ENCODE measurements at regions not wholly inside any gene's neighbourhood (a gene's known extent, or its start where the extent isn't known, plus 50 kb on each side); places are given as distances from the start of the nearest gene placed in this dataset.

DNA sequence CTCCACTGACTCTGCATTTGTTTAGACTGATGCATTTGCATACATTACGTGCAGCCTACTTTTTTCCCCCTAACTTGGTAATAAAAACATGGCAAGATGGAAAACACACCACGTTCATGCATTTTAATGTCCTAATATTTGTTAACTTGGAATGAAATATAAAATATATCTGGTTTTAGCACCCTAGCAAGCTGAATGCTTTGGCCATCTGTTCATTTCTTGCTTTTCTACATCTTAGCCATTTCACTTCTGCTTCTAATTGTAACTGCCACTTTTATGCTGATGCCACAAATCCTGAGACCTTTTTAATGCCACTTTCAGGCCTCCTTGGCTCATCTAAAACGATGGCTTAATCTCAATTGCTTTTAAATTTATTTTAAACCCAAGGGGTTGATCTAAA, 177.7 kb upstream of the RASSF8 start:
- Histone ChIP-seq H3K79me2 (no peaks in the 10 kb centered on the region), H3K9me3 (ENCODE audit: control insufficient read depth, low read length) (no peaks in the 10 kb centered on the region)
- TF ChIP-seq, protein P1, sequence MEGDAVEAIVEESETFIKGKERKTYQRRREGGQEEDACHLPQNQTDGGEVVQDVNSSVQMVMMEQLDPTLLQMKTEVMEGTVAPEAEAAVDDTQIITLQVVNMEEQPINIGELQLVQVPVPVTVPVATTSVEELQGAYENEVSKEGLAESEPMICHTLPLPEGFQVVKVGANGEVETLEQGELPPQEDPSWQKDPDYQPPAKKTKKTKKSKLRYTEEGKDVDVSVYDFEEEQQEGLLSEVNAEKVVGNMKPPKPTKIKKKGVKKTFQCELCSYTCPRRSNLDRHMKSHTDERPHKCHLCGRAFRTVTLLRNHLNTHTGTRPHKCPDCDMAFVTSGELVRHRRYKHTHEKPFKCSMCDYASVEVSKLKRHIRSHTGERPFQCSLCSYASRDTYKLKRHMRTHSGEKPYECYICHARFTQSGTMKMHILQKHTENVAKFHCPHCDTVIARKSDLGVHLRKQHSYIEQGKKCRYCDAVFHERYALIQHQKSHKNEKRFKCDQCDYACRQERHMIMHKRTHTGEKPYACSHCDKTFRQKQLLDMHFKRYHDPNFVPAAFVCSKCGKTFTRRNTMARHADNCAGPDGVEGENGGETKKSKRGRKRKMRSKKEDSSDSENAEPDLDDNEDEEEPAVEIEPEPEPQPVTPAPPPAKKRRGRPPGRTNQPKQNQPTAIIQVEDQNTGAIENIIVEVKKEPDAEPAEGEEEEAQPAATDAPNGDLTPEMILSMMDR (IDR thresholded peaks at IDR 0.05), result no peak

DNA sequence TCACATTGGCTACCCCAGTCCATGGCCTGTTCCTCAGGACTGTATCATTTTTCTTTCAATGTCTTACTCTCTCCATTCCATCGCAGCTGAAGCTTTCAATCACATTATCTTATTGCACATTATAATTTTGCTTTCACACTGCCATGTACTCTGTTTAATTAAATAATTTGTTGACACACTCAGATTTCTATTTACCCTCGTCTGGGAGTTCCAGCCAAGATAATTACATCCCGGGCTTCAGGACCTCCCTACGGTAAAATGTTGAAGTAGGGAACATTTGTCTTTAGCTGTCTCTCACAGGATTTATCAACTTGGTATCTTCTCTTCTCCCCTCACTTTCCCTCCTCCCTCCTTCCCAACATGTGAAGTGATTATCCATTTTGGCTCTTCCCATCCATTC, 177.2 kb upstream of the RASSF8 start:
- TF ChIP-seq, protein P1 (IDR thresholded peaks at IDR 0.05), result no peak
- Histone ChIP-seq H3K27me3 (ENCODE audit: control insufficient read depth, insufficient read depth, low read length) (no peaks in the 10 kb centered on the region), H3K4me1 (no peaks in the 10 kb centered on the region), H3K27ac (no peak overlapping the region), H2AFZ (no peak overlapping the region), H3K4me2 (ENCODE audit: low read length) (no peak overlapping the region), H3K36me3 (ENCODE audit: control insufficient read depth, insufficient read depth, low read length) (no peaks in the 10 kb centered on the region), H3K4me3 (ENCODE audit: low read depth, low read length) (no peak overlapping the region), H3K9me3 (ENCODE audit: control insufficient read depth, low read length) (no peaks in the 10 kb centered on the region), H3K79me2 (no peaks in the 10 kb centered on the region), H3K9ac (no peak overlapping the region)

More for the DNA sequence above, 177.7 kb upstream of the RASSF8 start:
- Histone ChIP-seq H3K4me1 (no peaks in the 10 kb centered on the region), H3K4me2 (ENCODE audit: low read length) (no peak overlapping the region), H3K4me3 (ENCODE audit: low read depth, low read length) (no peak overlapping the region), H3K27ac (no peak overlapping the region), H3K27me3 (ENCODE audit: control insufficient read depth, insufficient read depth, low read length) (no peaks in the 10 kb centered on the region), H2AFZ (no peak overlapping the region), H3K36me3 (ENCODE audit: control insufficient read depth, insufficient read depth, low read length) (no peaks in the 10 kb centered on the region), H3K9ac (no peak overlapping the region)

DNA sequence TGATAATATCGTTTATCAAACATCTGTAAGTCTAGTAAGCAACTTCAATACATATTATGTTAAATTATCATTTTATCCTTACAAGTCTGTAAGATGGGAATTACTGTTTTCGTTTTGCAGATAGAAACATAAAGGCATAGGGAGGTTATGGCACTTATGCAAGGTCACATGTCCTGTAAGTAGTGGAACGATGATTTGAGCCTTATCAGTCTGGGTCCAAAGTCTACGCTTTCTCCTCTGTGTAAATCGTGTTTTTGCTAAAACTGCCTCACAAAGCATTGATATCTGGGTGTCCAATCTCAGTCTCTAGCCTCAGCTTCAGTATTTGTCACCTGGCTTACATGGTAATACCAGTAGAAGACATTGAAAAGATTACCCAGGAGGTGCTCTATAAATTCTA, 174.9 kb upstream of the RASSF8 start:
- Histone ChIP-seq H3K4me3 (ENCODE audit: low read depth, low read length) (no peak overlapping the region), H3K4me1 (no peaks in the 10 kb centered on the region), H3K4me2 (ENCODE audit: low read length) (no peak overlapping the region), H3K79me2 (no peaks in the 10 kb centered on the region), H3K9ac (no peak overlapping the region), H3K9me3 (ENCODE audit: control insufficient read depth, low read length) (no peaks in the 10 kb centered on the region), H3K27ac (no peak overlapping the region), H2AFZ (no peak overlapping the region), H3K27me3 (ENCODE audit: control insufficient read depth, insufficient read depth, low read length) (no peaks in the 10 kb centered on the region), H3K36me3 (ENCODE audit: control insufficient read depth, insufficient read depth, low read length) (no peaks in the 10 kb centered on the region)
- TF ChIP-seq, protein P1 (IDR thresholded peaks at IDR 0.05), result no peak

DNA sequence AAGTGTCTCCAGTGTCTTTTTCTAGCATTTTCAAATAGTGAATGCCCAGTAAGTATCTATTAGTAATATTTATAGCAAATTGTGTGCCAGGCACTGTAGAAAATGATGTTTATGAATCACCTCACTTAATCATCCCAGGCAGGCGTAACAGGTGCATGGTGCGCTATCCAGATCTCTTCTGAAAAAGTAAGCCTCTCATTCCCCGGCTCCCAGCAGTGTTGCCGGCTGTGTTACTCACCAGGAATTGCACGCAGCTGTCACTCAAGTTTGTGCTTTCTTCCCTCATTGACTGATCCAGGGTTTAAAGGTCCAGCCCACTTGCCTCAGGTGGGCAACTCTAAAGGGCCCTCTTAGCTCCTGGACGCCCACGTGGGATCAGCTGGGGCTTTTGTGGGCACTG, 173.8 kb upstream of the RASSF8 start:
- TF ChIP-seq, protein P1 (IDR thresholded peaks at IDR 0.05), result no peak
- Histone ChIP-seq H3K4me2 (ENCODE audit: low read length) (no peak overlapping the region), H3K79me2 (no peaks in the 10 kb centered on the region), H3K9ac (no peak overlapping the region), H2AFZ (no peak overlapping the region), H3K4me3 (ENCODE audit: low read depth, low read length) (no peak overlapping the region), H3K9me3 (ENCODE audit: control insufficient read depth, low read length) (no peaks in the 10 kb centered on the region), H3K4me1 (no peaks in the 10 kb centered on the region), H3K36me3 (ENCODE audit: control insufficient read depth, insufficient read depth, low read length) (no peaks in the 10 kb centered on the region), H3K27me3 (ENCODE audit: control insufficient read depth, insufficient read depth, low read length) (no peaks in the 10 kb centered on the region), H3K27ac (no peak overlapping the region)

DNA sequence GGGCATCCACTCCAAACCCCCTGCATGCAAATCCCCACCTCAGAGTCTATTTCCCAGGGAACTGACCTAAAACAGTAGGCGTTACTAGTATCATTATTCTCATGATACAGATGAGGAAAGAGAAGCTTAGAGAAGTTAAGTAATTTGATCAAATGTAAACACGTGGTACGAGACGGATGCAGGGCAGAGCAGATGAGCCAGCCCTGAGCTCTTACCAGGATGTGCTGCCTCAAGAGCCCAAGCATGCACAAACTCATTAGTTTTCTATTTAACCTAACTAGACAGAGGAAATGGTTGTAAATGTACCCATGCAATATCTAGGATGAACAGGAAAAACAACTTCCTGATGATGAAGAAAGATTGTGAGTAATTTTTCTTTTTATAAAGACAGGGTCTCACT, 173.3 kb upstream of the RASSF8 start:
- no peaks in the 10 kb centered on the region for H3K27me3 ChIP-seq (ENCODE audit: control insufficient read depth, insufficient read depth, low read length)
- no peak overlapping the region for H3K27ac ChIP-seq
- TF ChIP-seq, protein P1 (IDR thresholded peaks at IDR 0.05), result no peak
- H3K4me3 ChIP-seq (ENCODE audit: low read depth, low read length), result no peak overlapping the region
- H3K79me2 ChIP-seq, result no peaks in the 10 kb centered on the region
- H3K4me1 ChIP-seq, result no peaks in the 10 kb centered on the region
- H2AFZ ChIP-seq, result no peak overlapping the region
- no peak overlapping the region for H3K9ac ChIP-seq
- H3K36me3 ChIP-seq (ENCODE audit: control insufficient read depth, insufficient read depth, low read length), result no peaks in the 10 kb centered on the region
- H3K4me2 ChIP-seq (ENCODE audit: low read length), result no peak overlapping the region
- no peaks in the 10 kb centered on the region for H3K9me3 ChIP-seq (ENCODE audit: control insufficient read depth, low read length)
